ENCODE measurements at regions not wholly inside any gene's neighbourhood (a gene's known extent, or its start where the extent isn't known, plus 50 kb on each side); places are given as distances from the start of the nearest gene placed in this dataset.

DNA sequence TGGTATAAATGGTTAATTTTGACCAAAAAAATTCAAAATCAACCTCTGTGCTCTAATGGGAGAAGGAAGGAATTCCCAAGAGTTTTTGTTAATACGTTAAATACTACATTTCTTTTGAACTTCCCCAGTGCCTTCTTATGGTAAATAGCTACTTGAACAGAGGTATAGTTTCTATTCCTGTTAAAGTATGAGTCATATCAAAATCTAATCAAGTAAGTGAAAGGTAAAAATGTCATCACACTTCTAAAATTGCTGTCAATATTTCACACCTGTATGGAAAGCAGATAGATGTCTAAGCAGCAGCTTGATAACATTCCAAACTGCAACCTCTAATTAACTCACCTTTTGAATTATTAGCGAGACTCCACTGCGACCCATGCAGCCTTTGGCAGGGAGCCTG, 214.1 kb upstream of the MEF2C start:
- TF ChIP-seq, protein P1, sequence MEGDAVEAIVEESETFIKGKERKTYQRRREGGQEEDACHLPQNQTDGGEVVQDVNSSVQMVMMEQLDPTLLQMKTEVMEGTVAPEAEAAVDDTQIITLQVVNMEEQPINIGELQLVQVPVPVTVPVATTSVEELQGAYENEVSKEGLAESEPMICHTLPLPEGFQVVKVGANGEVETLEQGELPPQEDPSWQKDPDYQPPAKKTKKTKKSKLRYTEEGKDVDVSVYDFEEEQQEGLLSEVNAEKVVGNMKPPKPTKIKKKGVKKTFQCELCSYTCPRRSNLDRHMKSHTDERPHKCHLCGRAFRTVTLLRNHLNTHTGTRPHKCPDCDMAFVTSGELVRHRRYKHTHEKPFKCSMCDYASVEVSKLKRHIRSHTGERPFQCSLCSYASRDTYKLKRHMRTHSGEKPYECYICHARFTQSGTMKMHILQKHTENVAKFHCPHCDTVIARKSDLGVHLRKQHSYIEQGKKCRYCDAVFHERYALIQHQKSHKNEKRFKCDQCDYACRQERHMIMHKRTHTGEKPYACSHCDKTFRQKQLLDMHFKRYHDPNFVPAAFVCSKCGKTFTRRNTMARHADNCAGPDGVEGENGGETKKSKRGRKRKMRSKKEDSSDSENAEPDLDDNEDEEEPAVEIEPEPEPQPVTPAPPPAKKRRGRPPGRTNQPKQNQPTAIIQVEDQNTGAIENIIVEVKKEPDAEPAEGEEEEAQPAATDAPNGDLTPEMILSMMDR (conservative IDR thresholded peaks at IDR 0.05; ENCODE audit: low read length) = no peak
- TF ChIP-seq EZH2phosphoT487 (IDR thresholded peaks at IDR 0.05; ENCODE audit: borderline replicate concordance, low read depth, low read length) = no peak

Measured in OCI-LY7 (cell line).